ENCODE measurements at regions not wholly inside any gene's neighbourhood (a gene's known extent, or its start where the extent isn't known, plus 50 kb on each side); places are given as distances from the start of the nearest gene placed in this dataset.

GRCh38 chr11:80827781-80828180, 1387.0 kb upstream of the TENM4 start:
- ChIA-PET CTCF (no interaction called here), POLR2A (no interaction called here)
- TF ChIP-seq ARNT (IDR thresholded peaks at IDR 0.05) (no peak), SUZ12 (IDR thresholded peaks at IDR 0.05) (no peak), BHLHE40 (IDR thresholded peaks at IDR 0.05; ENCODE audit: borderline replicate concordance) (no peak), NFRKB (IDR thresholded peaks at IDR 0.05) (no peak), ELF4 (IDR thresholded peaks at IDR 0.05) (no peak), TARDBP (IDR thresholded peaks at IDR 0.05) (no peak), HDGF (IDR thresholded peaks at IDR 0.05; ENCODE audit: borderline replicate concordance) (no peak), SP1 (IDR thresholded peaks at IDR 0.05) (no peak), L3MBTL2 (conservative IDR thresholded peaks at IDR 0.05) (no peak), ZNF384 (IDR thresholded peaks at IDR 0.05) (no peak), LEF1 (IDR thresholded peaks at IDR 0.05; ENCODE audit: borderline replicate concordance) (no peak), FOXA1 (IDR thresholded peaks at IDR 0.05) (no peak), PKNOX1 (IDR thresholded peaks at IDR 0.05) (no peak), CTBP1 (IDR thresholded peaks at IDR 0.05; ENCODE audit: borderline replicate concordance) (no peak)
- DNase-seq (ENCODE audit: extremely low spot score) = no peak

DNA sequence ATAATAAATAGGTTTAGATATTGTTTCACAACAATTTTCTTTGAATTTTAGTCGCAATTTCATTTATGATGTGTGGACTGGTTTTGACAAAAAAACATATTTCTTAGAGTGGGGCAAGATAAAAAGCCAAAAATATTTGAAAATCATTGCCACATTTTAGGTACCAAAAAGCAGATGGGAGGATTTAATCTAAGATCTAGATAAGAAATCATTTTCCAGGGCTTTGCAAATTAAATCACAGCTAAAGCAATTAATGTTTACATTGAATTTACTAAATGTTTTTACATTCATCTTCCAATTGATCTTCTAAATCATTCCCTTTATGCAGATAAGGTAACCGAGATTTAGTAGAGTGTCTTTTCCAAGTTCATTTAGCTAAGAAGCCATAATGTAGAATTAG, 1386.0 kb upstream of the TENM4 start:
- TF ChIP-seq PKNOX1 (IDR thresholded peaks at IDR 0.05) (no peak), L3MBTL2 (conservative IDR thresholded peaks at IDR 0.05) (no peak), ARNT (IDR thresholded peaks at IDR 0.05) (no peak), BHLHE40 (IDR thresholded peaks at IDR 0.05; ENCODE audit: borderline replicate concordance) (no peak), CTBP1 (IDR thresholded peaks at IDR 0.05; ENCODE audit: borderline replicate concordance) (no peak)
- no peak for DNase-seq (ENCODE audit: extremely low spot score)
- POLR2A ChIA-PET = no interaction called here
- CTCF ChIA-PET = no interaction called here

- ChIA-PET CTCF (no interaction called here), POLR2A (no interaction called here)
- no peak for TF ChIP-seq BHLHE40 (IDR thresholded peaks at IDR 0.05; ENCODE audit: borderline replicate concordance)
- no peak for TF ChIP-seq NFRKB (IDR thresholded peaks at IDR 0.05)
- TF ChIP-seq PKNOX1 (IDR thresholded peaks at IDR 0.05) = no peak
- no peak for TF ChIP-seq SP1 (IDR thresholded peaks at IDR 0.05)
- no peak for TF ChIP-seq CTBP1 (IDR thresholded peaks at IDR 0.05; ENCODE audit: borderline replicate concordance)
- TF ChIP-seq SUZ12 (IDR thresholded peaks at IDR 0.05) = no peak
- no peak for DNase-seq (ENCODE audit: extremely low spot score)
Measured at GRCh38 chr11:80822308-80822707, 1381.5 kb upstream of the TENM4 start.

DNA sequence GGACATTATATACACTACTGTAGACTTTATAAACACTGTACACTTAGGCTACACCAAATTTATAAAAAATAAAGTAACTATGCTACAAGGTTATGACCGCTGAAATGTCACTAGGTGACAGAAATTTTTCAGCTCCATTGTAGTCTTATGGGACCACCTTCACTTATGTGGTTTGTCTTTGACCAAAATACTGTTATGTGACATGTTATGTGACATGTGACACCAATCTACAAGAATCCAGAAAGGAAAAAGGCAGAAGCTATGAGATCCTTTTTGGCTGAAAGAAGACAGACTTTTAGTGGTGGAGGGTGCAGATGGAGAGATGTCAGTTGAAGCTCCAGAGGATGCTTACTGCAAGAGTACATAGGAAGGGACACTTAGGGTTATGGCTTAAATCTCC, 1378.4 kb upstream of the TENM4 start:
- no peak for DNase-seq (ENCODE audit: extremely low spot score)
- ChIA-PET CTCF (no interaction called here), POLR2A (no interaction called here)
- no peak for TF ChIP-seq LEF1 (IDR thresholded peaks at IDR 0.05; ENCODE audit: borderline replicate concordance)
- TF ChIP-seq L3MBTL2 (conservative IDR thresholded peaks at IDR 0.05) = no peak
- no peak for TF ChIP-seq TARDBP (IDR thresholded peaks at IDR 0.05)
- TF ChIP-seq ARNT (IDR thresholded peaks at IDR 0.05) = no peak
- no peak for TF ChIP-seq SUZ12 (IDR thresholded peaks at IDR 0.05)
- no peak for TF ChIP-seq ZNF384 (IDR thresholded peaks at IDR 0.05)
- no peak for TF ChIP-seq FOXA1 (IDR thresholded peaks at IDR 0.05)
- no peak for TF ChIP-seq SP1 (IDR thresholded peaks at IDR 0.05)
- TF ChIP-seq ELF4 (IDR thresholded peaks at IDR 0.05) = no peak

DNA sequence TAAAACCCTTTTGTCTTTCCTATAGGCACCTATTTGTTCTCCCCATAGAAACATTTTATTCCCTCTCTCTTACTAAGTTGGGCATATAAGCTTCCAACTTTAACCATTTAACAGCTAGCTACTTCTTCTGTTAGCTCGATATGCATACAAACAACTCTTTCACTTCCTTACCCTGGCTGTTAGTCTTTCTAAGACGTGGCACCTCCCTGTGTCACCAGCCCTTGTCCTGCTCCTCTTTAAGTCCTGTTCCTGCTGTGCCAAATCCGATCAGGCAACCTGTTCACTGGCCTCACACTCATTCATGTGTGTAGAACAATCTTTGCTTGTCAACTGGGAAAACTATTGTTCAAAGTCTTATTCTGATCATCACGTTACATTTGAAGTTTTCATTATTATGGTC, 1376.1 kb upstream of the TENM4 start:
- POLR2A ChIA-PET = no interaction called here
- TF ChIP-seq CTBP1 (IDR thresholded peaks at IDR 0.05; ENCODE audit: borderline replicate concordance) (no peak), FOXA1 (IDR thresholded peaks at IDR 0.05) (no peak), ELF4 (IDR thresholded peaks at IDR 0.05) (no peak), FOXK2 (IDR thresholded peaks at IDR 0.05) (no peak), TARDBP (IDR thresholded peaks at IDR 0.05) (no peak), LEF1 (IDR thresholded peaks at IDR 0.05; ENCODE audit: borderline replicate concordance) (no peak), ARNT (IDR thresholded peaks at IDR 0.05) (no peak), HDGF (IDR thresholded peaks at IDR 0.05; ENCODE audit: borderline replicate concordance) (no peak), L3MBTL2 (conservative IDR thresholded peaks at IDR 0.05) (no peak), PKNOX1 (IDR thresholded peaks at IDR 0.05) (no peak), FOXM1 (IDR thresholded peaks at IDR 0.05; ENCODE audit: borderline replicate concordance) (no peak), BHLHE40 (IDR thresholded peaks at IDR 0.05; ENCODE audit: borderline replicate concordance) (no peak), ZNF384 (IDR thresholded peaks at IDR 0.05) (no peak), NFRKB (IDR thresholded peaks at IDR 0.05) (no peak), SP1 (IDR thresholded peaks at IDR 0.05) (no peak), SUZ12 (IDR thresholded peaks at IDR 0.05) (no peak)
- CTCF ChIA-PET = interaction anchor here (0.5 kb wide), 1 partner anchor 16 kb away, joined by 3 read pairs; no protein-coding TSS in a partner anchor
- DNase-seq (ENCODE audit: extremely low spot score) = no peak

GRCh38 chr11:80816454-80816847, 1375.6 kb upstream of the TENM4 start:
- ChIA-PET POLR2A (no interaction called here), CTCF (interaction anchor here (0.5 kb wide), 1 partner anchor 17 kb away, joined by 3 read pairs; no protein-coding TSS in a partner anchor)
- TF ChIP-seq ELF4 (IDR thresholded peaks at IDR 0.05) (no peak), TARDBP (IDR thresholded peaks at IDR 0.05) (no peak), SP1 (IDR thresholded peaks at IDR 0.05) (no peak), HDGF (IDR thresholded peaks at IDR 0.05; ENCODE audit: borderline replicate concordance) (no peak), FOXM1 (IDR thresholded peaks at IDR 0.05; ENCODE audit: borderline replicate concordance) (no peak), L3MBTL2 (conservative IDR thresholded peaks at IDR 0.05) (no peak), PKNOX1 (IDR thresholded peaks at IDR 0.05) (no peak), FOXA1 (IDR thresholded peaks at IDR 0.05) (no peak), BHLHE40 (IDR thresholded peaks at IDR 0.05; ENCODE audit: borderline replicate concordance) (no peak), LEF1 (IDR thresholded peaks at IDR 0.05; ENCODE audit: borderline replicate concordance) (no peak), ZNF384 (IDR thresholded peaks at IDR 0.05) (no peak)
- no peak for DNase-seq (ENCODE audit: extremely low spot score)
